ENCODE measurements at regions not wholly inside any gene's neighbourhood (a gene's known extent, or its start where the extent isn't known, plus 50 kb on each side); places are given as distances from the start of the nearest gene placed in this dataset.

- no peak for TF ChIP-seq CTCF (IDR thresholded peaks at IDR 0.05)
- no peak for TF ChIP-seq POLR2A (IDR thresholded peaks at IDR 0.05)
These were observed 326.3 kb upstream of the TNP1 start for GRCh38 chr2:217186152-217186551.

Data from body of pancreas (tissue), 4 donors.